Activated gamma-delta T cell treated with Interleukin-2 at 50 U/mL for 16 hours (primary cell): ENCODE measurements at regions not wholly inside any gene's neighbourhood (a gene's known extent, or its start where the extent isn't known, plus 50 kb on each side); places are given as distances from the start of the nearest gene placed in this dataset.

Experiments
- DNase-seq: peaks from one replicate; pipeline ENCODE4 v3.0.0-alpha.2; 2020

- DNase-seq: no peak
Measured at GRCh38 chr11:128058580-128059208, 528.7 kb downstream of the ETS1 start.

- DNase-seq: no peak
Measured at GRCh38 chr11:128057786-128058395, 529.5 kb downstream of the ETS1 start.

- no peak for DNase-seq
Measured at GRCh38 chr11:128055576-128056217, 531.7 kb downstream of the ETS1 start.

GRCh38 chr11:128053981-128054931 lies 533.1 kb downstream of the ETS1 start:
- DNase-seq: no peak

- no peak for DNase-seq
Measured at GRCh38 chr11:128052912-128053641, 534.3 kb downstream of the ETS1 start.

GRCh38 chr11:128048121-128048520 lies 539.2 kb downstream of the ETS1 start:
- no peak for DNase-seq

GRCh38 chr11:128047026-128047425 lies 540.3 kb downstream of the ETS1 start:
- no peak for DNase-seq

- DNase-seq: no peak
Measured at GRCh38 chr11:128046213-128046612, 541.1 kb downstream of the ETS1 start.

- DNase-seq: no peak
Measured at GRCh38 chr11:128045094-128045725, 542.1 kb downstream of the ETS1 start.

GRCh38 chr11:128042290-128042751 lies 545.0 kb downstream of the ETS1 start:
- no peak for DNase-seq

- DNase-seq: no peak
Measured at GRCh38 chr11:128040603-128041002, 546.8 kb downstream of the ETS1 start.

GRCh38 chr11:128039140-128040021 lies 548.0 kb downstream of the ETS1 start:
- DNase-seq: peak; percentile 74

GRCh38 chr11:128036556-128037093 lies 550.7 kb downstream of the ETS1 start:
- DNase-seq: no peak

GRCh38 chr11:128036006-128036405 lies 551.4 kb downstream of the ETS1 start:
- DNase-seq: no peak

GRCh38 chr11:128031538-128032134 lies 555.7 kb downstream of the ETS1 start:
- peak; percentile 64 for DNase-seq

GRCh38 chr11:128029219-128029722 lies 558.1 kb downstream of the ETS1 start:
- no peak for DNase-seq

GRCh38 chr11:128026596-128026995 lies 560.8 kb downstream of the ETS1 start:
- no peak for DNase-seq

- no peak for DNase-seq
Measured at GRCh38 chr11:128022761-128023160, 564.6 kb downstream of the ETS1 start.

- DNase-seq: no peak
Measured at GRCh38 chr11:128022007-128022368, 565.4 kb downstream of the ETS1 start.
